Mucosa of stomach (tissue), 1 donor: ENCODE measurements at regions not wholly inside any gene's neighbourhood (a gene's known extent, or its start where the extent isn't known, plus 50 kb on each side); places are given as distances from the start of the nearest gene placed in this dataset.

Source experiments
- H3K27me3 ChIP-seq: one replicate; pipeline ENCODE4 v1.7.0; 2013; ENCODE audit warnings: mild to moderate bottlenecking, low read length; ENCODE audit not compliant: control insufficient read depth, insufficient read depth
- H3K36me3 ChIP-seq: one replicate; pipeline ENCODE4 v1.7.0; 2013; ENCODE audit warnings: low read length; ENCODE audit not compliant: control insufficient read depth, insufficient read depth
- H3K4me1 ChIP-seq: one replicate; pipeline ENCODE4 v1.7.0; 2013; ENCODE audit warnings: mild to moderate bottlenecking, low read length; ENCODE audit not compliant: control insufficient read depth, insufficient read depth
- H3K4me3 ChIP-seq: one replicate; pipeline ENCODE4 v1.7.0; 2013; ENCODE audit warnings: low read length
- H3K9ac ChIP-seq: one replicate; pipeline ENCODE4 v1.7.0; 2013; ENCODE audit warnings: mild to moderate bottlenecking, low read length, moderate library complexity
- H3K9me3 ChIP-seq: one replicate; pipeline ENCODE4 v1.7.0; 2013; ENCODE audit warnings: mild to moderate bottlenecking, low read length, moderate library complexity; ENCODE audit not compliant: control insufficient read depth
- donor health status: Pancreatic carcinoma.

GRCh38 chr7:46723742-46724141 is 802.7 kb upstream of the IGFBP3 start:
- Histone ChIP-seq H3K4me3 (no peak overlapping the region), H3K9me3 (no peaks in the 10 kb centered on the region), H3K4me1 (no peaks in the 10 kb centered on the region), H3K9ac (no peak overlapping the region), H3K36me3 (no peaks in the 10 kb centered on the region), H3K27me3 (no peaks in the 10 kb centered on the region)

GRCh38 chr7:46723003-46723402 is 801.9 kb upstream of the IGFBP3 start:
- Histone ChIP-seq H3K4me1 (peaks cover 1% of the 10 kb centered on the region), H3K9me3 (no peaks in the 10 kb centered on the region), H3K4me3 (no peak overlapping the region), H3K9ac (no peak overlapping the region), H3K27me3 (no peaks in the 10 kb centered on the region), H3K36me3 (no peaks in the 10 kb centered on the region)

GRCh38 chr7:46720761-46721160 is 799.7 kb upstream of the IGFBP3 start:
- no peaks in the 10 kb centered on the region for H3K36me3 ChIP-seq
- no peak overlapping the region for H3K9ac ChIP-seq
- H3K9me3 ChIP-seq = no peaks in the 10 kb centered on the region
- H3K27me3 ChIP-seq = no peaks in the 10 kb centered on the region
- H3K4me1 ChIP-seq = peaks cover 7% of the 10 kb centered on the region
- no peak overlapping the region for H3K4me3 ChIP-seq

- H3K27me3 ChIP-seq = no peaks in the 10 kb centered on the region
- no peaks in the 10 kb centered on the region for H3K9me3 ChIP-seq
- H3K36me3 ChIP-seq = no peaks in the 10 kb centered on the region
- H3K4me3 ChIP-seq = no peak overlapping the region
- H3K9ac ChIP-seq = no peak overlapping the region
- peaks cover 7% of the 10 kb centered on the region for H3K4me1 ChIP-seq
These were observed 798.5 kb upstream of the IGFBP3 start for GRCh38 chr7:46719616-46720015.

- Histone ChIP-seq H3K4me3 (no peak overlapping the region), H3K9ac (no peak overlapping the region), H3K9me3 (no peaks in the 10 kb centered on the region)
These were observed 795.9 kb upstream of the IGFBP3 start for GRCh38 chr7:46716926-46717325.

GRCh38 chr7:46715579-46715978 is 794.5 kb upstream of the IGFBP3 start:
- peaks cover 24% of the 10 kb centered on the region for H3K4me1 ChIP-seq
- no peaks in the 10 kb centered on the region for H3K27me3 ChIP-seq
- no peaks in the 10 kb centered on the region for H3K9me3 ChIP-seq
- no peaks in the 10 kb centered on the region for H3K36me3 ChIP-seq
- no peak overlapping the region for H3K4me3 ChIP-seq
- no peak overlapping the region for H3K9ac ChIP-seq

More at GRCh38 chr7:46716926-46717325, 795.9 kb upstream of the IGFBP3 start:
- H3K4me1 ChIP-seq = peaks cover 20% of the 10 kb centered on the region
- H3K36me3 ChIP-seq = no peaks in the 10 kb centered on the region
- no peaks in the 10 kb centered on the region for H3K27me3 ChIP-seq

GRCh38 chr7:46714904-46715303 is 793.8 kb upstream of the IGFBP3 start:
- Histone ChIP-seq H3K4me3 (no peak overlapping the region), H3K27me3 (no peaks in the 10 kb centered on the region), H3K9ac (no peak overlapping the region), H3K9me3 (no peaks in the 10 kb centered on the region), H3K4me1 (peaks cover 29% of the 10 kb centered on the region), H3K36me3 (no peaks in the 10 kb centered on the region)

- peaks cover 29% of the 10 kb centered on the region for H3K4me1 ChIP-seq
- H3K27me3 ChIP-seq = no peaks in the 10 kb centered on the region
- H3K36me3 ChIP-seq = no peaks in the 10 kb centered on the region
- H3K9ac ChIP-seq = no peak overlapping the region
- H3K4me3 ChIP-seq = no peak overlapping the region
- H3K9me3 ChIP-seq = no peaks in the 10 kb centered on the region
These were observed 793.0 kb upstream of the IGFBP3 start for GRCh38 chr7:46713868-46714596.

- H3K9me3 ChIP-seq = no peaks in the 10 kb centered on the region
- H3K9ac ChIP-seq = no peak overlapping the region
- H3K4me3 ChIP-seq = no peak overlapping the region
- peaks cover 22% of the 10 kb centered on the region for H3K4me1 ChIP-seq
- H3K27me3 ChIP-seq = no peaks in the 10 kb centered on the region
- no peaks in the 10 kb centered on the region for H3K36me3 ChIP-seq
These were observed 789.9 kb upstream of the IGFBP3 start for GRCh38 chr7:46710927-46711326.

GRCh38 chr7:46707973-46708372 is 786.9 kb upstream of the IGFBP3 start:
- Histone ChIP-seq H3K4me1 (peaks cover 9% of the 10 kb centered on the region), H3K27me3 (no peaks in the 10 kb centered on the region), H3K9me3 (no peaks in the 10 kb centered on the region), H3K4me3 (no peak overlapping the region), H3K36me3 (no peaks in the 10 kb centered on the region), H3K9ac (no peak overlapping the region)

GRCh38 chr7:46705386-46706255 is 784.5 kb upstream of the IGFBP3 start:
- no peaks in the 10 kb centered on the region for H3K9me3 ChIP-seq
- no peak overlapping the region for H3K4me3 ChIP-seq
- no peaks in the 10 kb centered on the region for H3K27me3 ChIP-seq
- H3K4me1 ChIP-seq = peaks cover 6% of the 10 kb centered on the region
- no peaks in the 10 kb centered on the region for H3K36me3 ChIP-seq
- H3K9ac ChIP-seq = no peak overlapping the region

GRCh38 chr7:46696741-46697140 is 775.7 kb upstream of the IGFBP3 start:
- Histone ChIP-seq H3K4me3 (no peak overlapping the region), H3K4me1 (peaks cover 8% of the 10 kb centered on the region), H3K9me3 (no peaks in the 10 kb centered on the region), H3K36me3 (no peaks in the 10 kb centered on the region), H3K9ac (no peak overlapping the region), H3K27me3 (no peaks in the 10 kb centered on the region)
